Thyroid gland (tissue), 4 donors: ENCODE measurements at regions not wholly inside any gene's neighbourhood (a gene's known extent, or its start where the extent isn't known, plus 50 kb on each side); places are given as distances from the start of the nearest gene placed in this dataset.

Source experiments
- POLR2A ChIP-seq, 2 donors: fragments of 450-650 bp; IDR thresholded peaks; one replicate each; pipeline ENCODE4 v1.6.1; 2017; ENCODE audit warnings: antibody characterized with exemption in 2 of 2, mild to moderate bottlenecking in 2 of 2, moderate library complexity in 1 of 2
- TF ChIP-seq, protein P1 (sequence below), 6 experiments: fragments of 200-600 bp in 3 of 6; fragments of 450-650 bp in 3 of 6; sonication (generic) in 3 of 6; IDR thresholded peaks; one replicate each; pipeline ENCODE4 v1.5.1; 2016 to 2019; ENCODE audit warnings: antibody characterized with exemption in 6 of 6, mild to moderate bottlenecking in 2 of 6, inconsistent platforms in 1 of 6, moderate library complexity in 1 of 6

GRCh38 chr9:87793292-87793691 lies 67.4 kb downstream of the CTSL start:
- TF ChIP-seq POLR2A (IDR thresholded peaks at IDR 0.05) = no peak
- TF ChIP-seq, protein P1, sequence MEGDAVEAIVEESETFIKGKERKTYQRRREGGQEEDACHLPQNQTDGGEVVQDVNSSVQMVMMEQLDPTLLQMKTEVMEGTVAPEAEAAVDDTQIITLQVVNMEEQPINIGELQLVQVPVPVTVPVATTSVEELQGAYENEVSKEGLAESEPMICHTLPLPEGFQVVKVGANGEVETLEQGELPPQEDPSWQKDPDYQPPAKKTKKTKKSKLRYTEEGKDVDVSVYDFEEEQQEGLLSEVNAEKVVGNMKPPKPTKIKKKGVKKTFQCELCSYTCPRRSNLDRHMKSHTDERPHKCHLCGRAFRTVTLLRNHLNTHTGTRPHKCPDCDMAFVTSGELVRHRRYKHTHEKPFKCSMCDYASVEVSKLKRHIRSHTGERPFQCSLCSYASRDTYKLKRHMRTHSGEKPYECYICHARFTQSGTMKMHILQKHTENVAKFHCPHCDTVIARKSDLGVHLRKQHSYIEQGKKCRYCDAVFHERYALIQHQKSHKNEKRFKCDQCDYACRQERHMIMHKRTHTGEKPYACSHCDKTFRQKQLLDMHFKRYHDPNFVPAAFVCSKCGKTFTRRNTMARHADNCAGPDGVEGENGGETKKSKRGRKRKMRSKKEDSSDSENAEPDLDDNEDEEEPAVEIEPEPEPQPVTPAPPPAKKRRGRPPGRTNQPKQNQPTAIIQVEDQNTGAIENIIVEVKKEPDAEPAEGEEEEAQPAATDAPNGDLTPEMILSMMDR (IDR thresholded peaks at IDR 0.05) = no peak
